ENCODE measurements at regions not wholly inside any gene's neighbourhood (a gene's known extent, or its start where the extent isn't known, plus 50 kb on each side); places are given as distances from the start of the nearest gene placed in this dataset.

- no peak for DNase-seq
These were observed 123.2 kb upstream of the MAX start for GRCh38 chr14:65225299-65226159.

GRCh38 chr14:65226824-65227604 is 124.7 kb upstream of the MAX start:
- DNase-seq, result no peak

GRCh38 chr14:65228436-65228835 is 126.1 kb upstream of the MAX start:
- no peak for DNase-seq

- DNase-seq, result no peak
These were observed 126.8 kb upstream of the MAX start for GRCh38 chr14:65228956-65229747.

GRCh38 chr14:65229748-65230728 is 127.7 kb upstream of the MAX start:
- DNase-seq, result peak; percentile 41

GRCh38 chr14:65231286-65231980 is 129.1 kb upstream of the MAX start:
- DNase-seq, result no peak

GRCh38 chr14:65234752-65235361 is 132.5 kb upstream of the MAX start:
- DNase-seq, result no peak

GRCh38 chr14:65237023-65237814 is 134.9 kb upstream of the MAX start:
- no peak for DNase-seq

- DNase-seq, result no peak
These were observed 135.6 kb upstream of the MAX start for GRCh38 chr14:65237941-65238340.

- DNase-seq, result no peak
These were observed 136.1 kb upstream of the MAX start for GRCh38 chr14:65238456-65238855.

- no peak for DNase-seq
These were observed 137.0 kb upstream of the MAX start for GRCh38 chr14:65239143-65239937.

GRCh38 chr14:65239938-65240296 is 137.6 kb upstream of the MAX start:
- no peak for DNase-seq

- no peak for DNase-seq
These were observed 138.9 kb upstream of the MAX start for GRCh38 chr14:65241125-65241752.

- DNase-seq, result no peak
These were observed 140.4 kb upstream of the MAX start for GRCh38 chr14:65242732-65243134.

GRCh38 chr14:65243766-65244442 is 141.6 kb upstream of the MAX start:
- no peak for DNase-seq

- no peak for DNase-seq
These were observed 147.3 kb upstream of the MAX start for GRCh38 chr14:65249471-65250161.

GRCh38 chr14:65250162-65250495 is 147.8 kb upstream of the MAX start:
- no peak for DNase-seq

- DNase-seq, result no peak
These were observed 148.9 kb upstream of the MAX start for GRCh38 chr14:65251213-65251612.
